Activated T-cell treated with anti-CD3 and anti-CD28 coated beads, Interleukin-2, amount 50 U/mL, for 4 hours (primary cell): ENCODE measurements at regions not wholly inside any gene's neighbourhood (a gene's known extent, or its start where the extent isn't known, plus 50 kb on each side); places are given as distances from the start of the nearest gene placed in this dataset.
"Not testable (repeated sequence)": the region's sequence is repeated elsewhere in the genome, so short reads cannot be mapped to it uniquely, and the experiment has no call there.

Experiments used
- ATAC-seq, 2 donors: fragments of 200-7000 bp; cut with Tn5 transposase; one replicate each; pipeline ENCODE4 v1.10.0; 2021
- DNase-seq: peaks from one replicate; pipeline ENCODE4 v3.0.0-alpha.2; 2020
- H3K27me3 Mint-ChIP-seq: one replicate; pipeline ENCODE4 v1.8.0; 2021; ENCODE audit warnings: low read depth, mixed read lengths
- H3K36me3 Mint-ChIP-seq: one replicate; pipeline ENCODE4 v1.8.0; 2022; ENCODE audit warnings: mixed read lengths; ENCODE audit not compliant: insufficient read depth
- H3K4me1 Mint-ChIP-seq: one replicate; pipeline ENCODE4 v1.8.0; 2021; ENCODE audit warnings: low read depth, mixed read lengths
- H3K4me3 Mint-ChIP-seq: one replicate; pipeline ENCODE4 v1.8.0; 2021; ENCODE audit warnings: mild to moderate bottlenecking, moderate library complexity, mixed read lengths
- H3K9me3 Mint-ChIP-seq: one replicate; pipeline ENCODE4 v1.8.0; 2021; ENCODE audit warnings: mixed read lengths

- no peaks in the 10 kb centered on the region for H3K27me3 Mint-ChIP-seq
- ATAC-seq (no peak), DNase-seq (no peak)
- H3K36me3 Mint-ChIP-seq: no peaks in the 10 kb centered on the region
- no peaks in the 10 kb centered on the region for H3K4me1 Mint-ChIP-seq
- H3K4me3 Mint-ChIP-seq: no peak overlapping the region
- peaks cover 17% of the 10 kb centered on the region for H3K9me3 Mint-ChIP-seq
These were observed 1135.5 kb downstream of the JRKL start for GRCh38 chr11:97525273-97525672.

- Mint-ChIP-seq H3K4me3 (no peak overlapping the region), H3K4me1 (no peaks in the 10 kb centered on the region), H3K9me3 (peaks cover 20% of the 10 kb centered on the region), H3K27me3 (no peaks in the 10 kb centered on the region), H3K36me3 (no peaks in the 10 kb centered on the region)
- DNase-seq: no peak
- no peak for ATAC-seq
These were observed 1147.8 kb downstream of the JRKL start for GRCh38 chr11:97537407-97538150.

- ATAC-seq: no peak
- H3K36me3 Mint-ChIP-seq: no peaks in the 10 kb centered on the region
- no peak overlapping the region for H3K4me3 Mint-ChIP-seq
These were observed 1154.6 kb downstream of the JRKL start for GRCh38 chr11:97544431-97544830.

GRCh38 chr11:97548280-97548679 is 1158.5 kb downstream of the JRKL start:
- ATAC-seq (no peak), DNase-seq (no peak)
- H3K36me3 Mint-ChIP-seq: no peaks in the 10 kb centered on the region
- H3K4me3 Mint-ChIP-seq: no peak overlapping the region
- peaks cover 27% of the 10 kb centered on the region for H3K9me3 Mint-ChIP-seq
- H3K27me3 Mint-ChIP-seq: no peaks in the 10 kb centered on the region
- H3K4me1 Mint-ChIP-seq: no peaks in the 10 kb centered on the region

More at GRCh38 chr11:97544431-97544830, 1154.6 kb downstream of the JRKL start:
- DNase-seq: no peak
- H3K9me3 Mint-ChIP-seq: peaks cover 35% of the 10 kb centered on the region
- no peaks in the 10 kb centered on the region for H3K27me3 Mint-ChIP-seq
- no peaks in the 10 kb centered on the region for H3K4me1 Mint-ChIP-seq

- no peak overlapping the region for H3K4me3 Mint-ChIP-seq
- H3K27me3 Mint-ChIP-seq: no peaks in the 10 kb centered on the region
- H3K36me3 Mint-ChIP-seq: no peaks in the 10 kb centered on the region
- ATAC-seq (no peak), DNase-seq (no peak)
- no peaks in the 10 kb centered on the region for H3K4me1 Mint-ChIP-seq
- H3K9me3 Mint-ChIP-seq: peaks cover 4% of the 10 kb centered on the region
These were observed 1167.6 kb downstream of the JRKL start for GRCh38 chr11:97557399-97557798.

- H3K9me3 Mint-ChIP-seq: peaks cover 28% of the 10 kb centered on the region
- H3K4me1 Mint-ChIP-seq: no peaks in the 10 kb centered on the region
- H3K27me3 Mint-ChIP-seq: no peaks in the 10 kb centered on the region
- ATAC-seq (no peak), DNase-seq (no peak)
- no peaks in the 10 kb centered on the region for H3K36me3 Mint-ChIP-seq
- no peak overlapping the region for H3K4me3 Mint-ChIP-seq
These were observed 1178.0 kb downstream of the JRKL start for GRCh38 chr11:97567801-97568200.

- Mint-ChIP-seq H3K9me3 (peaks cover 30% of the 10 kb centered on the region), H3K4me3 (no peak overlapping the region), H3K27me3 (no peaks in the 10 kb centered on the region), H3K4me1 (no peaks in the 10 kb centered on the region), H3K36me3 (no peaks in the 10 kb centered on the region)
- DNase-seq (no peak), ATAC-seq (no peak)
These were observed 1180.8 kb downstream of the JRKL start for GRCh38 chr11:97570636-97571035.

- H3K27me3 Mint-ChIP-seq, DNase-seq, H3K4me3 Mint-ChIP-seq, H3K4me1 Mint-ChIP-seq, ATAC-seq, H3K36me3 Mint-ChIP-seq: not testable (repeated sequence)
- peaks cover 20% of the 10 kb centered on the region for H3K9me3 Mint-ChIP-seq
These were observed 1184.0 kb downstream of the JRKL start for GRCh38 chr11:97573771-97574170.

- H3K36me3 Mint-ChIP-seq: no peaks in the 10 kb centered on the region
- no peak for DNase-seq
- H3K9me3 Mint-ChIP-seq: peaks cover 13% of the 10 kb centered on the region
- ATAC-seq: no peak
- H3K4me1 Mint-ChIP-seq: no peaks in the 10 kb centered on the region
- no peaks in the 10 kb centered on the region for H3K27me3 Mint-ChIP-seq
- no peak overlapping the region for H3K4me3 Mint-ChIP-seq
These were observed 1185.3 kb downstream of the JRKL start for GRCh38 chr11:97574976-97575665.

GRCh38 chr11:97607291-97608000 is 1217.6 kb downstream of the JRKL start:
- DNase-seq (no peak), ATAC-seq (no peak)
- H3K27me3 Mint-ChIP-seq: no peaks in the 10 kb centered on the region
- H3K4me1 Mint-ChIP-seq: no peaks in the 10 kb centered on the region
- H3K9me3 Mint-ChIP-seq: peaks cover 20% of the 10 kb centered on the region
- no peak overlapping the region for H3K4me3 Mint-ChIP-seq
- H3K36me3 Mint-ChIP-seq: no peaks in the 10 kb centered on the region

GRCh38 chr11:97610000-97610399 is 1220.2 kb downstream of the JRKL start:
- H3K27me3 Mint-ChIP-seq: no peaks in the 10 kb centered on the region
- no peaks in the 10 kb centered on the region for H3K36me3 Mint-ChIP-seq
- H3K4me1 Mint-ChIP-seq: no peaks in the 10 kb centered on the region

GRCh38 chr11:97610854-97611253 is 1221.0 kb downstream of the JRKL start:
- ATAC-seq (no peak), DNase-seq (no peak)
- no peak overlapping the region for H3K4me3 Mint-ChIP-seq
- no peaks in the 10 kb centered on the region for H3K4me1 Mint-ChIP-seq
- H3K27me3 Mint-ChIP-seq: no peaks in the 10 kb centered on the region
- H3K36me3 Mint-ChIP-seq: no peaks in the 10 kb centered on the region
- H3K9me3 Mint-ChIP-seq: peaks cover 14% of the 10 kb centered on the region

More at GRCh38 chr11:97610000-97610399, 1220.2 kb downstream of the JRKL start:
- Mint-ChIP-seq H3K4me3 (no peak overlapping the region), H3K9me3 (peaks cover 18% of the 10 kb centered on the region)
- ATAC-seq: no peak
- no peak for DNase-seq

GRCh38 chr11:97611345-97611744 is 1221.5 kb downstream of the JRKL start:
- Mint-ChIP-seq H3K27me3 (no peaks in the 10 kb centered on the region), H3K4me3 (no peak overlapping the region), H3K9me3 (peaks cover 14% of the 10 kb centered on the region), H3K4me1 (no peaks in the 10 kb centered on the region), H3K36me3 (no peaks in the 10 kb centered on the region)
- ATAC-seq: no peak
- no peak for DNase-seq

GRCh38 chr11:97614606-97615005 is 1224.8 kb downstream of the JRKL start:
- Mint-ChIP-seq H3K27me3 (no peaks in the 10 kb centered on the region), H3K4me1 (no peaks in the 10 kb centered on the region), H3K9me3 (peaks cover 17% of the 10 kb centered on the region), H3K36me3 (no peaks in the 10 kb centered on the region), H3K4me3 (no peak overlapping the region)
- ATAC-seq (no peak), DNase-seq (no peak)
